H7 (cell line): ENCODE measurements at regions not wholly inside any gene's neighbourhood (a gene's known extent, or its start where the extent isn't known, plus 50 kb on each side); places are given as distances from the start of the nearest gene placed in this dataset.

Experiments
- DNase-seq: peaks from one replicate; pipeline ENCODE4 v3.0.0; 2012
- H3K27me3 ChIP-seq: 2 replicates; pipeline ENCODE4 v1.6.0; 2011; ENCODE audit warnings: mild to moderate bottlenecking, low read length; ENCODE audit not compliant: control insufficient read depth, insufficient read depth
- H3K36me3 ChIP-seq: replicated peaks from 2 replicates; pipeline ENCODE4 v1.5.1; 2011; ENCODE audit warnings: low read length; ENCODE audit not compliant: control insufficient read depth, insufficient read depth
- H3K4me3 ChIP-seq: 2 replicates; pipeline ENCODE4 v1.5.1; 2011; ENCODE audit warnings: low read depth, mild to moderate bottlenecking, control low read depth, low read length, moderate library complexity; ENCODE audit not compliant: insufficient read depth

GRCh38 chr13:44155422-44156293 is 218.0 kb upstream of the SERP2 start:
- no peak overlapping the region for H3K4me3 ChIP-seq
- no peaks in the 10 kb centered on the region for H3K27me3 ChIP-seq
- DNase-seq = peak; percentile 43
- H3K36me3 ChIP-seq = no peaks in the 10 kb centered on the region

- Histone ChIP-seq H3K4me3 (no peak overlapping the region), H3K36me3 (no peaks in the 10 kb centered on the region)
- no peak for DNase-seq
These were observed 217.3 kb upstream of the SERP2 start for GRCh38 chr13:44156294-44156658.

GRCh38 chr13:44157606-44158005 is 216.0 kb upstream of the SERP2 start:
- DNase-seq = no peak
- no peaks in the 10 kb centered on the region for H3K36me3 ChIP-seq

More at GRCh38 chr13:44156294-44156658, 217.3 kb upstream of the SERP2 start:
- H3K27me3 ChIP-seq = no peaks in the 10 kb centered on the region

GRCh38 chr13:44158098-44158521 is 215.5 kb upstream of the SERP2 start:
- Histone ChIP-seq H3K36me3 (no peaks in the 10 kb centered on the region), H3K4me3 (no peak overlapping the region), H3K27me3 (no peaks in the 10 kb centered on the region)
- no peak for DNase-seq

More at GRCh38 chr13:44157606-44158005, 216.0 kb upstream of the SERP2 start:
- no peaks in the 10 kb centered on the region for H3K27me3 ChIP-seq
- no peak overlapping the region for H3K4me3 ChIP-seq

DNA sequence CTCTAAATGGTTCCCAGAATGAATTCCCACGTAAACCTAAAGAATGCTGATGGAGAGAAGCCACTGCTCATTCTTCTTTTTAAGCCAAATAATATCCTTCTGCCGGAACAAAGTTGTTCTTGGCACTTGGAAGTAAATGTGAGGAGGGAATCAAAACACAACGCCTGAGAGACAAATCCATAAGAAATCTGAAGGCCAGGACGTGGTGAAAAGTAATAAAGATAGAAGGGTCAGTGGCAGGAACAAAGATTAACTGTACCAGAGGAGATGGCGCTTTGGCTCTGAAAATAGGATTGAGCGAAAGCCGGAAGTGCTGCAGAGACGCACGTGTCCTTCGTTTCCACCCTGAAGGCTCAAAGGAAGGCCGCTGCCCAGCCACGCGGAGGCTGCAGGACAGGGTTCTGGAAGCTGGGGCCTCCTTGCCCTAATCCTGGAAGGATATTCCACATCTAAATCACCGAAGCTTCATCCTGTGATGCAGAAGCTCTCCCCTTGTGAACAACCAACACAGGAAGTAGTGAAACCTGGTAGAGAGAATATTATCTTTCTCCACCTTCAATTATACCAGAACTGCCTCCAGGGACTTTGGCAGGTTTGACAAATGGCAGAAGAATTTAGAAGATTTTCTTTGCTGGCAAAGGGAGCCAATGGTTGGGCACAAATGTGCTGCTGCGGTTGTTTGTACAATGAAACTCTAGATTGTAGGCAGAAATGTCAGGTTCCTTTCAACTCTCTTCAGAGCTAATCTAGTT is 214.6 kb upstream of the SERP2 start:
- Histone ChIP-seq H3K27me3 (no peaks in the 10 kb centered on the region), H3K4me3 (no peak overlapping the region), H3K36me3 (no peaks in the 10 kb centered on the region)
- DNase-seq = no peak

- H3K27me3 ChIP-seq = no peaks in the 10 kb centered on the region
- no peak overlapping the region for H3K4me3 ChIP-seq
- no peaks in the 10 kb centered on the region for H3K36me3 ChIP-seq
- no peak for DNase-seq
These were observed 213.9 kb upstream of the SERP2 start for GRCh38 chr13:44159633-44160279.

GRCh38 chr13:44160591-44161191 is 212.9 kb upstream of the SERP2 start:
- Histone ChIP-seq H3K36me3 (no peaks in the 10 kb centered on the region), H3K27me3 (no peaks in the 10 kb centered on the region), H3K4me3 (no peak overlapping the region)
- no peak for DNase-seq

DNA sequence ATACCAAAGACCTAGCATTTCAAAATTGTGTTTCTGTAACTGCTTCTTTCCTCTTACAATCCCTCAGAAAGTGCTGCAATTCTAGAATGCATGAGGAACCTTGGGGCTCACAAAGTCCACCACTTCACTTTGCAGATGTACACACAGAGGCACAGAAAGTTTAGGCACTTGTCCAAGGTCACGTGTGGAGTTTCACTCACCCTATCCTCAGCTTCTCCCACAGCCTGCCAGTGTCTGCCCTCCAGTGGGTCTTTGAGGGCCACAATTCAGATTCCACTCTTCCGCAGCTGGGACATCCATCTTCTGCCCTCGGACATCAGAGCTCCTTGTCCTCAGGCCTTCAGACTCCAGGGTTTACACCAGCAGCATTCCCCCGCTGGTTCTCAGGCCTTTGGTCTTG is 210.5 kb upstream of the SERP2 start:
- Histone ChIP-seq H3K27me3 (no peaks in the 10 kb centered on the region), H3K36me3 (no peaks in the 10 kb centered on the region), H3K4me3 (no peak overlapping the region)
- no peak for DNase-seq

GRCh38 chr13:44165221-44165888 is 208.3 kb upstream of the SERP2 start:
- no peak for DNase-seq
- H3K27me3 ChIP-seq = no peaks in the 10 kb centered on the region
- no peak overlapping the region for H3K4me3 ChIP-seq
- H3K36me3 ChIP-seq = no peaks in the 10 kb centered on the region

GRCh38 chr13:44165889-44166496 is 207.6 kb upstream of the SERP2 start:
- Histone ChIP-seq H3K4me3 (no peak overlapping the region), H3K36me3 (no peaks in the 10 kb centered on the region), H3K27me3 (no peaks in the 10 kb centered on the region)
- peak; percentile 42 for DNase-seq

DNA sequence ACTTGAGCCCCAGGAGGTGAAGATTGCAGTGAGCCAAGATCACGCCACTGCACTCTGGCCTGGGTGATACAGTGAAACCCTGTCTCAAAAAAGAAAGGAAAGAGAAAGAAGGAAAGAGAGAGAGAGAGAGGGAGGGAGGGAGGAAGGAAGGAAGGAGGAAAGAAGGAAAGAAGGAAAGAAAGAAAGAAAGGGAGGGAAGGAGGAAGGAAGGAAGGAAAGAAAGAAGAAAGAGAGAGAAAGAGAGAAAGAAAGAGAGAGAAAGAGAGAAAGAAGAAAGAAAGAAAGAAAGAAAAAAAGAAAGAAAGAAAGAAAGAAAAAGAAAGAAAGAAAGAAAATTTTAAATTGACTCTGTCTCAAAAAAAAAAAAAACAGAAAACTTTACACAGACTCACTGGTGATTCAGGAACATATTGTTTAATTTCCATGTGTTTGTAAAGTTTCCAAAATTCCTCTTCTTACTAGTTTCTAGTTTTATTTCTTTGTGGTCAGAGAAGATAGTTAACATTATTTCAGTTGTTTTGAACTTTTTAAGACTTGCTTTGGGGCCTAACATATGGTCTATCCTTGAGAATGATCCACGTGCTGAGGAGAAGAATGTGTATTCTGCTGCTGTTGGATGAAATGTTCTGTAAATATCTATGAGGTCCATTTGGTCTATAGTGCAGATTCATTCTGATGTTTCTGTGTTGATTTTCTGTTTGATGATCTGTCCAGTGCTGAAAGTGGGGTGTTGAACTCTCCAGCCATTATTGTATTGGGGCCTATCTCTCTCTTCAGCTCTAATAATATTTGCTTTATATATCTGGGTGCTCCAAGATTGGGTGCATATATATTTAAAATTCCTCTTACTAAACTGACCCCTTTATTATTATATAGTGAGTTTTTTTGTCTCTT is 204.4 kb upstream of the SERP2 start:
- H3K4me3 ChIP-seq = no peak overlapping the region
- H3K27me3 ChIP-seq = no peaks in the 10 kb centered on the region
- no peak for DNase-seq
- no peaks in the 10 kb centered on the region for H3K36me3 ChIP-seq

DNA sequence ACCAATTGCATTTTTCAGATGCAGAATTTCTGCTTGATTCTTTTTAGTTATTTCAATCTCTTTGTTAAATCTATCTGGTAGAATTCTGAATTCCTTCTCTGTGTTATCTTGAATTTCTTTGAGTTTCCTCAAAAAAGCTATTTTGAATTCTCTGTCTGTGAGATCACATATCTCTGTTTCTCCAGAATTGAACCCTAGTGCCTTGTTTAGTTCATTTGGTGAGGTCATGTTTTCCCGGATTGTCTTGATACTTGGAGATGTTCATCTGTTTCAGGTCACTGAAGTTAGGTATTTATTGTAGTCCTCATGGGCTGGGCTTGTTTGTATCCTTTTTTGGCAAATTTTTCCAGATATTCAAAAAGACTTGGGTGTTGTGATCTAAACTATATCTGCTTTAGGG is 202.9 kb upstream of the SERP2 start:
- no peak overlapping the region for H3K4me3 ChIP-seq
- no peaks in the 10 kb centered on the region for H3K27me3 ChIP-seq
- no peaks in the 10 kb centered on the region for H3K36me3 ChIP-seq

DNA sequence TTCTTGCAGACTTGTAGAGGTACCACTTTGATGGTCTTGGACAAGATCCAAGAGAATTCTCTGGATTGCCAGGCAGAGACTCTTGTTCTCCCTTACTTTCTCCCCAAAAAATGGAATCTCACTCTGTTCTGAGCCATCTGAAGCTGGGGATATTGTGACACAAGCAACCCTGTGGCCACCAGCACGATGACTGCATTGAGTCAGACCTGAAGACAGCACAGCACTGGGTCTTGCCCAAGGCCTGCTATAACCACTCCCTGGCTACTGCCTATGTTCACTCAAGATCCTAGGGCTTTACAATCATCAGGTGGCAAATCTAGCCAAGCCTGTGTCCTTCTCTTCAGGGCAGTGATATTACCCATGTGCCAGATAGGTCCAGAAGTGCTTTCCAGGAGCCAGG is 202.5 kb upstream of the SERP2 start:
- Histone ChIP-seq H3K36me3 (no peaks in the 10 kb centered on the region), H3K4me3 (no peak overlapping the region), H3K27me3 (no peaks in the 10 kb centered on the region)
- no peak for DNase-seq

More for the DNA sequence above, 202.9 kb upstream of the SERP2 start:
- no peak for DNase-seq
